SK-N-SH (cell line): ENCODE measurements at regions not wholly inside any gene's neighbourhood (a gene's known extent, or its start where the extent isn't known, plus 50 kb on each side); places are given as distances from the start of the nearest gene placed in this dataset.

Experiments used
- CTCF ChIA-PET: fragments of 300-600, 350-600 bp; formaldehyde crosslinking; extraction: SDS; loops from one replicate; lab custom pipeline; 2021; lab: Yijun Ruan, JAX
- POLR2A ChIA-PET: fragments of 350-600 bp; sonication (Branson Sonifier 250); formaldehyde crosslinking; extraction: SDS; loops from one replicate; lab custom pipeline; 2020; ENCODE audit warnings: antibody characterized with exemption, inconsistent platforms; lab: Yijun Ruan, JAX
- DNase-seq: peaks from one replicate; pipeline ENCODE4 v3.0.0; 2012
- H2AFZ ChIP-seq: fragments of 200-600 bp; sonication (generic); 2 replicates; pipeline ENCODE4 v1.8.1; 2016; ENCODE audit warnings: antibody characterized with exemption, mild to moderate bottlenecking, low read depth
- H3F3A ChIP-seq: fragments of 200-600 bp; sonication (generic); replicated peaks from 2 replicates; pipeline ENCODE3; 2016; ENCODE audit warnings: antibody characterized with exemption, mild to moderate bottlenecking; ENCODE audit not compliant: insufficient read depth
- H3K27ac ChIP-seq, 2 experiments: fragments of 200-500 bp in 1 of 2; fragments of 200-600 bp in 1 of 2; sonication (Bioruptor generic) in 1 of 2; sonication (generic), shearing (Covaris generic) in 1 of 2; 2 replicates each; pipeline versions ENCODE4 v1.5.1 to v1.6.1; 2014 to 2016; ENCODE audit warnings: low read depth in 2 of 2, inconsistent platforms in 1 of 2, low read length in 1 of 2, mild to moderate bottlenecking in 1 of 2, mixed read lengths in 1 of 2
- H3K27me3 ChIP-seq: fragments of 200-600 bp; sonication (generic), shearing (Covaris generic); 2 replicates; pipeline ENCODE4 v1.6.1; 2016; ENCODE audit warnings: mixed run types; ENCODE audit not compliant: insufficient read depth
- H3K36me3 ChIP-seq, 2 experiments: fragments of 200-500 bp in 1 of 2; fragments of 200-600 bp in 1 of 2; sonication (Bioruptor generic) in 1 of 2; sonication (generic) in 1 of 2; replicated peaks in 1 of 2; 2 replicates each; pipeline versions ENCODE3 to v1.5.1; 2014 to 2016; ENCODE audit warnings: low read length in 1 of 2, mild to moderate bottlenecking in 1 of 2; ENCODE audit not compliant: insufficient read depth in 2 of 2, control insufficient read depth in 1 of 2
- H3K4me1 ChIP-seq, 2 experiments: fragments of 200-500 bp in 1 of 2; fragments of 200-600 bp in 1 of 2; sonication (Bioruptor generic) in 1 of 2; sonication (generic), shearing (Covaris generic) in 1 of 2; 2 replicates each; pipeline versions ENCODE4 v1.5.1 to v1.6.1; 2014 to 2016; ENCODE audit warnings: low read depth in 1 of 2, low read length in 1 of 2, mixed run types in 1 of 2; ENCODE audit not compliant: insufficient read depth in 2 of 2, control insufficient read depth in 1 of 2
- H3K4me2 ChIP-seq: fragments of 200-600 bp; sonication (generic), shearing (Covaris generic); 2 replicates; pipeline ENCODE4 v1.6.1; 2017; ENCODE audit warnings: mixed run types
- H3K4me3 ChIP-seq, 2 experiments: fragments of 200-500 bp in 1 of 2; fragments of 200-600 bp in 1 of 2; sonication (Bioruptor generic) in 1 of 2; sonication (generic), shearing (Covaris generic) in 1 of 2; 2 replicates each; pipeline versions ENCODE4 v1.5.1 to v1.8.1; 2014 to 2016; ENCODE audit warnings: low read depth in 2 of 2, inconsistent platforms in 1 of 2, low read length in 1 of 2, mild to moderate bottlenecking in 1 of 2, mixed read lengths in 1 of 2, moderate library complexity in 1 of 2
- H3K79me2 ChIP-seq: fragments of 200-600 bp; sonication (generic); 2 replicates; pipeline ENCODE4 v1.8.1; 2017; ENCODE audit warnings: mild to moderate bottlenecking; ENCODE audit not compliant: insufficient read depth
- H3K9ac ChIP-seq: fragments of 200-600 bp; sonication (generic); 2 replicates; pipeline ENCODE4 v1.6.1; 2017; ENCODE audit warnings: mixed run types
- H3K9me2 ChIP-seq: fragments of 200-600 bp; sonication (generic); 2 replicates; pipeline ENCODE4 v1.6.1; 2017; ENCODE audit warnings: mixed run types
- H3K9me3 ChIP-seq: fragments of 200-600 bp; sonication (generic); 2 replicates; pipeline ENCODE4 v1.6.1; 2017; ENCODE audit warnings: mixed run types, mild to moderate bottlenecking, moderate library complexity
- H4K20me1 ChIP-seq: fragments of 200-600 bp; sonication (generic); 2 replicates; pipeline ENCODE4 v1.6.1; 2017; ENCODE audit warnings: mild to moderate bottlenecking, mixed run types; ENCODE audit not compliant: insufficient read depth
- CHD2 ChIP-seq: fragments of 150-350 bp; IDR thresholded peaks from 2 replicates; pipeline ENCODE4 v1.6.1; 2018; ENCODE audit warnings: low read length; ENCODE audit not compliant: partially characterized antibody
- FOXJ3 ChIP-seq: sonication (generic); formaldehyde crosslinking; IDR thresholded peaks from 2 replicates; pipeline ENCODE4 v1.5.1; 2020; ENCODE audit warnings: mild to moderate bottlenecking, missing genetic modification reagents
- JUND ChIP-seq: IDR thresholded peaks from 2 replicates; pipeline ENCODE4 v1.4.0; 2012
- MEF2A ChIP-seq: IDR thresholded peaks from 2 replicates; pipeline ENCODE4 v1.4.0; 2012; ENCODE audit warnings: low read depth, borderline replicate concordance
- MXI1 ChIP-seq: IDR thresholded peaks from 2 replicates; pipeline ENCODE4 v1.6.1; 2012; ENCODE audit warnings: mild to moderate bottlenecking, low read depth, low read length, improper control_type of control experiment
- NRF1 ChIP-seq: IDR thresholded peaks from 2 replicates; pipeline ENCODE4 v1.6.1; 2012; ENCODE audit warnings: low read depth, mild to moderate bottlenecking, low read length
- RAD21 ChIP-seq: IDR thresholded peaks from 2 replicates; pipeline ENCODE4 v1.6.1; 2012; ENCODE audit warnings: mild to moderate bottlenecking, low read length
- RFX5 ChIP-seq: IDR thresholded peaks from 2 replicates; pipeline ENCODE4 v1.6.1; 2012; ENCODE audit warnings: mild to moderate bottlenecking, improper control_type of control experiment, low read length
- SIN3A ChIP-seq: IDR thresholded peaks from 2 replicates; pipeline ENCODE4 v1.6.1; 2012; ENCODE audit warnings: low read depth, mild to moderate bottlenecking, low read length, moderate library complexity, borderline replicate concordance
- SMC3 ChIP-seq: IDR thresholded peaks from 2 replicates; pipeline ENCODE4 v1.6.1; 2012; ENCODE audit warnings: low read depth, low read length, improper control_type of control experiment
- TAF1 ChIP-seq: IDR thresholded peaks from 2 replicates; pipeline ENCODE4 v1.6.1; 2012; ENCODE audit warnings: low read depth, mild to moderate bottlenecking, low read length, moderate library complexity, borderline replicate concordance
- TCF12 ChIP-seq: IDR thresholded peaks from 2 replicates; pipeline ENCODE4 v1.4.0; 2012
- TEAD4 ChIP-seq: IDR thresholded peaks from 2 replicates; pipeline ENCODE4 v1.4.0; 2012; ENCODE audit warnings: mild to moderate bottlenecking, borderline replicate concordance; ENCODE audit not compliant: insufficient read depth
- WGBS: methylation state at CpG from one replicate; pipeline ENCODE4 v1.1.6; 2017; ENCODE audit warnings: low lambda C conversion rate; 5-methylcytosine and 5-hydroxymethylcytosine counted together
- TF ChIP-seq, protein P1 (sequence below): IDR thresholded peaks from 2 replicates; pipeline ENCODE4 v1.6.1; 2012; ENCODE audit warnings: mild to moderate bottlenecking, low read depth, low read length, moderate library complexity
- TF ChIP-seq, protein P2 (sequence below): fragments of 200-600 bp; sonication (generic); IDR thresholded peaks from 2 replicates; pipeline ENCODE4 v1.6.1; 2017; ENCODE audit warnings: antibody characterized with exemption, mild to moderate bottlenecking, moderate library complexity
- TF ChIP-seq, protein P3 (sequence below): fragments of 150-350 bp; IDR thresholded peaks from 2 replicates; pipeline ENCODE4 v1.6.1; 2016; ENCODE audit warnings: mild to moderate bottlenecking, low read depth, low read length

DNA sequence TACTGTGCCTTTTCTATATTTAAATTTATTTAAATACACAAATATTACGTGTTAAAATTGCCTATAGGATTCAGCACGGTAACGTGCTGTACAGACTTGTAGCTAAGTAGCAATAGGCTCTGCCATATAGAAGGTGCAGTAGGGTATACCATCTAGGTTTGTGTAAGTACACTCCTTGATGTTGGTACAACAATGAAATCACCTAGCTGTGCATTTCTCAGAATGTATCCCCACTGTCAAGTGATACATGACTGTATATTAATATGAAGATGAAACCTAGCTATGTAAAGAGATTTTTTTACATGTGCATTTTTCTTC lies 431.2 kb downstream of the KCTD8 start:
- no peaks in the 10 kb centered on the region for H3F3A ChIP-seq
- no peaks in the 10 kb centered on the region for H3K36me3 ChIP-seq
- H3K4me1 ChIP-seq: no peaks in the 10 kb centered on the region
- no peak overlapping the region for H3K4me3 ChIP-seq
- no peak for DNase-seq
- no peak overlapping the region for H3K4me2 ChIP-seq
- H3K27ac ChIP-seq: no peak overlapping the region
- H2AFZ ChIP-seq: no peak overlapping the region
- ChIA-PET POLR2A (no interaction called here), CTCF (interaction anchor here (0.7 kb wide), 1 partner anchor 84 kb away, joined by 3 read pairs; no protein-coding TSS in a partner anchor)
- no peaks in the 10 kb centered on the region for H3K27me3 ChIP-seq
- H3K9me2 ChIP-seq: no peaks in the 10 kb centered on the region
- no peaks in the 10 kb centered on the region for H3K9me3 ChIP-seq
- no peaks in the 10 kb centered on the region for H4K20me1 ChIP-seq
- H3K79me2 ChIP-seq: no peaks in the 10 kb centered on the region
- H3K9ac ChIP-seq: no peak overlapping the region
- 75% methylated on average over 3 of the region's 3 CpGs for WGBS
- TF ChIP-seq, protein P1, sequence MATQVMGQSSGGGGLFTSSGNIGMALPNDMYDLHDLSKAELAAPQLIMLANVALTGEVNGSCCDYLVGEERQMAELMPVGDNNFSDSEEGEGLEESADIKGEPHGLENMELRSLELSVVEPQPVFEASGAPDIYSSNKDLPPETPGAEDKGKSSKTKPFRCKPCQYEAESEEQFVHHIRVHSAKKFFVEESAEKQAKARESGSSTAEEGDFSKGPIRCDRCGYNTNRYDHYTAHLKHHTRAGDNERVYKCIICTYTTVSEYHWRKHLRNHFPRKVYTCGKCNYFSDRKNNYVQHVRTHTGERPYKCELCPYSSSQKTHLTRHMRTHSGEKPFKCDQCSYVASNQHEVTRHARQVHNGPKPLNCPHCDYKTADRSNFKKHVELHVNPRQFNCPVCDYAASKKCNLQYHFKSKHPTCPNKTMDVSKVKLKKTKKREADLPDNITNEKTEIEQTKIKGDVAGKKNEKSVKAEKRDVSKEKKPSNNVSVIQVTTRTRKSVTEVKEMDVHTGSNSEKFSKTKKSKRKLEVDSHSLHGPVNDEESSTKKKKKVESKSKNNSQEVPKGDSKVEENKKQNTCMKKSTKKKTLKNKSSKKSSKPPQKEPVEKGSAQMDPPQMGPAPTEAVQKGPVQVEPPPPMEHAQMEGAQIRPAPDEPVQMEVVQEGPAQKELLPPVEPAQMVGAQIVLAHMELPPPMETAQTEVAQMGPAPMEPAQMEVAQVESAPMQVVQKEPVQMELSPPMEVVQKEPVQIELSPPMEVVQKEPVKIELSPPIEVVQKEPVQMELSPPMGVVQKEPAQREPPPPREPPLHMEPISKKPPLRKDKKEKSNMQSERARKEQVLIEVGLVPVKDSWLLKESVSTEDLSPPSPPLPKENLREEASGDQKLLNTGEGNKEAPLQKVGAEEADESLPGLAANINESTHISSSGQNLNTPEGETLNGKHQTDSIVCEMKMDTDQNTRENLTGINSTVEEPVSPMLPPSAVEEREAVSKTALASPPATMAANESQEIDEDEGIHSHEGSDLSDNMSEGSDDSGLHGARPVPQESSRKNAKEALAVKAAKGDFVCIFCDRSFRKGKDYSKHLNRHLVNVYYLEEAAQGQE: no peak
- TF ChIP-seq TAF1 (no peak), FOXJ3 (CRISPR knock-in tag) (no peak), NRF1 (no peak), TCF12 (no peak)

DNA sequence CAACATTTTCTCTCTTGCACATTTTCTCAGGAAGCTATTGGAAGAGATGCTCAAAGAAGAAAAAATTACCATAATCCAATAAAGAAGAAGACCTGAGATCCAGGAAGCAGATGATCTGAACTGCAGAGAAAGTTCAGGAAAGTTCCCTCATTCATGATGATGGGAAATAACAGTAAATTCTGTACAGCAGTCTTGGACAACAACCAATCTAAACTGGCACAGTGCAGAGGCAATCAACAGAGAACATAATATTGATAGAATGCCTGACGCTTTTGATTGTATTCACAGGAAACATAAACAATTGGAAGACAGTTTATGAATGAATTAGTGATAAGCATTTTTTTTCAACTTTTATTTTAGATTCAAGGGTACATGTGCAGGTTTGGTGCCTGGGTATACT lies 428.9 kb downstream of the KCTD8 start:
- CTCF ChIA-PET: no interaction called here
- Histone ChIP-seq H3K9me3 (no peaks in the 10 kb centered on the region), H3K4me2 (no peak overlapping the region), H3K9ac (no peak overlapping the region), H3K27me3 (no peaks in the 10 kb centered on the region), H3K9me2 (no peaks in the 10 kb centered on the region), H3K27ac (no peak overlapping the region), H3F3A (no peaks in the 10 kb centered on the region), H3K4me1 (no peaks in the 10 kb centered on the region), H3K79me2 (no peaks in the 10 kb centered on the region), H3K4me3 (no peak overlapping the region), H4K20me1 (no peaks in the 10 kb centered on the region), H3K36me3 (no peaks in the 10 kb centered on the region), H2AFZ (no peak overlapping the region)
- TF ChIP-seq, protein P2, sequence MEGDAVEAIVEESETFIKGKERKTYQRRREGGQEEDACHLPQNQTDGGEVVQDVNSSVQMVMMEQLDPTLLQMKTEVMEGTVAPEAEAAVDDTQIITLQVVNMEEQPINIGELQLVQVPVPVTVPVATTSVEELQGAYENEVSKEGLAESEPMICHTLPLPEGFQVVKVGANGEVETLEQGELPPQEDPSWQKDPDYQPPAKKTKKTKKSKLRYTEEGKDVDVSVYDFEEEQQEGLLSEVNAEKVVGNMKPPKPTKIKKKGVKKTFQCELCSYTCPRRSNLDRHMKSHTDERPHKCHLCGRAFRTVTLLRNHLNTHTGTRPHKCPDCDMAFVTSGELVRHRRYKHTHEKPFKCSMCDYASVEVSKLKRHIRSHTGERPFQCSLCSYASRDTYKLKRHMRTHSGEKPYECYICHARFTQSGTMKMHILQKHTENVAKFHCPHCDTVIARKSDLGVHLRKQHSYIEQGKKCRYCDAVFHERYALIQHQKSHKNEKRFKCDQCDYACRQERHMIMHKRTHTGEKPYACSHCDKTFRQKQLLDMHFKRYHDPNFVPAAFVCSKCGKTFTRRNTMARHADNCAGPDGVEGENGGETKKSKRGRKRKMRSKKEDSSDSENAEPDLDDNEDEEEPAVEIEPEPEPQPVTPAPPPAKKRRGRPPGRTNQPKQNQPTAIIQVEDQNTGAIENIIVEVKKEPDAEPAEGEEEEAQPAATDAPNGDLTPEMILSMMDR: no peak
- TF ChIP-seq SIN3A (no peak), CHD2 (no peak), TCF12 (no peak), TAF1 (no peak), RAD21 (no peak), RFX5 (no peak), NRF1 (no peak), JUND (no peak), SMC3 (no peak), MXI1 (no peak), TEAD4 (no peak), MEF2A (no peak)
- TF ChIP-seq, protein P3, sequence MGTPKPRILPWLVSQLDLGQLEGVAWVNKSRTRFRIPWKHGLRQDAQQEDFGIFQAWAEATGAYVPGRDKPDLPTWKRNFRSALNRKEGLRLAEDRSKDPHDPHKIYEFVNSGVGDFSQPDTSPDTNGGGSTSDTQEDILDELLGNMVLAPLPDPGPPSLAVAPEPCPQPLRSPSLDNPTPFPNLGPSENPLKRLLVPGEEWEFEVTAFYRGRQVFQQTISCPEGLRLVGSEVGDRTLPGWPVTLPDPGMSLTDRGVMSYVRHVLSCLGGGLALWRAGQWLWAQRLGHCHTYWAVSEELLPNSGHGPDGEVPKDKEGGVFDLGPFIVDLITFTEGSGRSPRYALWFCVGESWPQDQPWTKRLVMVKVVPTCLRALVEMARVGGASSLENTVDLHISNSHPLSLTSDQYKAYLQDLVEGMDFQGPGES: no peak
- WGBS: 33% methylated on average over 1 of the region's 1 CpG
- POLR2A ChIA-PET: no interaction called here
- no peak for DNase-seq
